Vagina (tissue), 2 donors: ENCODE measurements at regions not wholly inside any gene's neighbourhood (a gene's known extent, or its start where the extent isn't known, plus 50 kb on each side); places are given as distances from the start of the nearest gene placed in this dataset.

Source experiments
- DNase-seq, 2 donors: peaks; one replicate each; pipeline ENCODE4 v3.0.0-alpha.2; 2017; ENCODE audit errors: extremely low spot score in 2 of 2
- H3K27ac ChIP-seq: fragments of 200-600 bp; sonication (generic); one replicate; pipeline ENCODE4 v1.5.1; 2019
- H3K27me3 ChIP-seq: fragments of 200-600 bp; sonication (generic); one replicate; pipeline ENCODE4 v1.5.1; 2019
- H3K36me3 ChIP-seq, 2 donors: fragments of 200-600 bp; sonication (generic); one replicate each; pipeline ENCODE4 v1.5.1; 2017 to 2019
- H3K4me1 ChIP-seq: fragments of 200-600 bp; sonication (generic); one replicate; pipeline ENCODE4 v1.5.1; 2019
- H3K4me3 ChIP-seq, 2 donors: fragments of 200-600 bp; sonication (generic); 1 replicate in 1 of 2; 2 replicates in 1 of 2; pipeline ENCODE4 v1.5.1; 2016 to 2019
- H3K9me3 ChIP-seq: fragments of 200-600 bp; sonication (generic); one replicate; pipeline ENCODE4 v1.5.1; 2019
- POLR2A ChIP-seq, 2 donors: fragments of 450-650 bp; IDR thresholded peaks; one replicate each; pipeline ENCODE4 v1.6.1; 2017; ENCODE audit warnings: antibody characterized with exemption in 2 of 2, mild to moderate bottlenecking in 2 of 2, moderate library complexity in 2 of 2
- POLR2AphosphoS5 ChIP-seq, 2 donors: sonication (generic); formaldehyde crosslinking; IDR thresholded peaks; one replicate each; pipeline ENCODE4 v1.9.0; 2017; ENCODE audit warnings: antibody characterized with exemption in 2 of 2, mild to moderate bottlenecking in 2 of 2, low read depth in 1 of 2; ENCODE audit not compliant: insufficient read depth in 1 of 2
- intact Hi-C: fragments of 100-400 bp; cut with DNase I; formaldehyde crosslinking; loops from one replicate; pipeline ENCODE4 v1.15.1; 2023
- TF ChIP-seq, protein P1 (sequence below), 3 experiments: fragments of 450-650 bp in 2 of 3; fragments of 200-600 bp in 1 of 3; sonication (generic) in 1 of 3; IDR thresholded peaks; one replicate each; pipeline ENCODE4 v1.5.1; 2017 to 2019; ENCODE audit warnings: antibody characterized with exemption in 3 of 3, mild to moderate bottlenecking in 2 of 3, moderate library complexity in 2 of 3

DNA sequence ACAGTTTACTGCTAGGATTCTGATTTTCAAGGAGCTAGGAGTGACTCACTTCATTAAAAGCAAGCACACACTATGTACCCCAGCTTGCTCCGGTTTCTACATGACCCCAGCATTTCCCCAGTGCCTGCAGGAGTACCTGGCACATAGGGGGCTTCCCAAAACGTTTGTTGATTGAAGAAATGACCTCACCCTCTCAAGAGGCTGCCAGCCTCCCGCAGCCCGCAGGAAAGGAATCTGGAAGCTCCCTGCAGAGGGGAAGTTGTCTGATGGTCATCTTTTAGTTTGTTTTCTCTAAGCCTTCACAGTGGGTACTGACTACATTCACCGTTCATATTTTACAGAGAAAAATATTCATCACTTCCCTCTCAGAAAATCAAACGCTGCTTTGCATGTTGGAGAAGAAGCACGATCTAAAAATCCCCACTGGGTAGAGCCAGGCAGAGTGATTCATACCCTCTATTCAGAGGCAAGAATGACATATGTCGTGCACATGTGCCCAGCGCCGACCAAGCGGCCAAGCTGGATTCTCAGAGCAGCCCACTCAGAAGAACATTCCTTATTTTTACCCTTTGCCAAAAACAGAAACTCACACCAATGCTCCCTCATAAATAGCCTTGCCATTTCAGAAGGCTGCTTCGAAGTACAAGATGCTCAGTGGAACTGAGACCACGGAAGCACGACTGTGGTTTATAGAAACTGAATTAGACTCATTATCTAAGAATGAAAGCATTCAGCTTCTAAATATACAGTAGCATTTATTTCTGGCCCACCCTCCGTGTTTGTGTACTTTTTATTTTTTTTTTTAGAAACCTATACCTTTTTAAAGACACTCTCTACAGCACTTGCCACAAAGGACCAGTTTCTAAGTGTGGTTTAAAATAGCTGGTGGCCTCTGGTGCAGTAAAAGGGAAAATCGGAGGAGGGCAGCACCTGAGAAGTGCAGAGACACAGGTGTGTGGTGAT lies 143.2 kb downstream of the MIS18A start:
- H3K36me3 ChIP-seq, result no peaks in the 10 kb centered on the region
- intact Hi-C loops, result no loop called here
- H3K4me1 ChIP-seq, result peaks cover 17% of the 10 kb centered on the region
- TF ChIP-seq POLR2AphosphoS5 (IDR thresholded peaks at IDR 0.05; ENCODE audit: insufficient read depth in 1 of 2, low read depth in 1 of 2), result no peak
- TF ChIP-seq, protein P1, sequence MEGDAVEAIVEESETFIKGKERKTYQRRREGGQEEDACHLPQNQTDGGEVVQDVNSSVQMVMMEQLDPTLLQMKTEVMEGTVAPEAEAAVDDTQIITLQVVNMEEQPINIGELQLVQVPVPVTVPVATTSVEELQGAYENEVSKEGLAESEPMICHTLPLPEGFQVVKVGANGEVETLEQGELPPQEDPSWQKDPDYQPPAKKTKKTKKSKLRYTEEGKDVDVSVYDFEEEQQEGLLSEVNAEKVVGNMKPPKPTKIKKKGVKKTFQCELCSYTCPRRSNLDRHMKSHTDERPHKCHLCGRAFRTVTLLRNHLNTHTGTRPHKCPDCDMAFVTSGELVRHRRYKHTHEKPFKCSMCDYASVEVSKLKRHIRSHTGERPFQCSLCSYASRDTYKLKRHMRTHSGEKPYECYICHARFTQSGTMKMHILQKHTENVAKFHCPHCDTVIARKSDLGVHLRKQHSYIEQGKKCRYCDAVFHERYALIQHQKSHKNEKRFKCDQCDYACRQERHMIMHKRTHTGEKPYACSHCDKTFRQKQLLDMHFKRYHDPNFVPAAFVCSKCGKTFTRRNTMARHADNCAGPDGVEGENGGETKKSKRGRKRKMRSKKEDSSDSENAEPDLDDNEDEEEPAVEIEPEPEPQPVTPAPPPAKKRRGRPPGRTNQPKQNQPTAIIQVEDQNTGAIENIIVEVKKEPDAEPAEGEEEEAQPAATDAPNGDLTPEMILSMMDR (IDR thresholded peaks at IDR 0.05), result no peak
- no peak for TF ChIP-seq POLR2A (IDR thresholded peaks at IDR 0.05)
- H3K9me3 ChIP-seq, result no peaks in the 10 kb centered on the region
- H3K4me3 ChIP-seq, result no peak overlapping the region
- H3K27me3 ChIP-seq, result no peaks in the 10 kb centered on the region
- DNase-seq, result no peak
- H3K27ac ChIP-seq, result no peak overlapping the region

DNA sequence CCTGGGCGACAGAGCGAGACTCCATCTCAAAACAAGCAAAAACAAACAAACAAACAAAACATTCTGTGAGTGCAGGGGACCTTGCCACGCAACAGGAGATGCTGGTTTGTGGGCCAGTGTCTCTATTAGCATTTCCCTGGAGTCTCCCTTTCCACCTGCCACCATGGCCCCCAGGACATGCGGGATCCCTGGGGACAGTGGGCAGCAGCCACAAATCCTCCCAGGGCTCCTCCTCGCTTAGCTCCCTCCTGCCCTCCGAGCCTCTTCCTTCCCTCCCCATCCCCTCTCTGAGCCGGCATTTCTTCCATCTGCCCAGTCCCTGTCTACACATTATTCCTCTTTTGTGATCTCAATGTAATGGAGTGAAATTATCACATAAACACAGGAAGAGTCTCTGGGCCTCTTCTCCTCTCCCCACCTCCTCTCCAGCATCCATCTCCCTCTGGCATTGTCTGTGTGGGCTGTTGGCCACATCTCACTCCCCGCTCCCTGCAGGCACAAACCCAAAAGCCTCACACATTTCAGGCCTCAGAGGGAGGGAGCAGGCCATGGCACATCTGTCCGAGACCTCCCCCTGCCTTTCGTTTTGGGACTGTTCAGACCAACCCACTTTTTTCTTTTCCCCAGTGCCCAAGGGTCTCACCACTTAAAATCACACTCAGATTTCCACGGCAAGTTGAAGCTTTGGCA lies 144.3 kb downstream of the MIS18A start:
- no peak overlapping the region for H3K4me3 ChIP-seq
- H3K27ac ChIP-seq, result no peak overlapping the region
- no peaks in the 10 kb centered on the region for H3K9me3 ChIP-seq
- H3K4me1 ChIP-seq, result peaks cover 17% of the 10 kb centered on the region
- intact Hi-C loops, result no loop called here
- no peak for TF ChIP-seq POLR2A (IDR thresholded peaks at IDR 0.05)
- TF ChIP-seq, protein P1 (IDR thresholded peaks at IDR 0.05), result no peak
- TF ChIP-seq POLR2AphosphoS5 (IDR thresholded peaks at IDR 0.05; ENCODE audit: insufficient read depth in 1 of 2, low read depth in 1 of 2), result no peak
- H3K36me3 ChIP-seq, result no peaks in the 10 kb centered on the region
- no peak for DNase-seq
- no peaks in the 10 kb centered on the region for H3K27me3 ChIP-seq

DNA sequence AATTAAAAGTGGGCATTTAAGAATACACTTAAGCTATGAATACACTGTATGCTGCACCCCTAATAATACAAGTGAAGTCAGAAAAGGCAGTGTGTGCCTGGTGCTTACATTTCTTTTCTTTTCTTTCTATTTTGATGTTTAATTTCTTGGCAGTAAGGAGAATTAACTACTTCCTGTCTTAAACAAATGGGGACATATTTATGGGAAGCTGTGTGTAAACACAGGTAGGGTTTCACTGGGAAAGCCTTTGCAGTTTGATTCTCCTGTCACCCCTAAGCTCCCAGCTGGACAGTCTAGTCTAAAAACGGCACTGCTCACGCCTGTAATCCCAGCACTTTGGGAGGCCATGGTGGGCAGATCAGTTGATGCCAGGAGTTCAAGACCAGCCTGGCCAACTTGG lies 146.0 kb downstream of the MIS18A start:
- no peak overlapping the region for H3K27ac ChIP-seq
- intact Hi-C loops, result no loop called here
- H3K4me1 ChIP-seq, result peaks cover 17% of the 10 kb centered on the region
- H3K4me3 ChIP-seq, result no peak overlapping the region
- no peaks in the 10 kb centered on the region for H3K27me3 ChIP-seq
- DNase-seq, result no peak
- TF ChIP-seq, protein P1 (IDR thresholded peaks at IDR 0.05), result no peak
- no peak for TF ChIP-seq POLR2A (IDR thresholded peaks at IDR 0.05)
- TF ChIP-seq POLR2AphosphoS5 (IDR thresholded peaks at IDR 0.05; ENCODE audit: insufficient read depth in 1 of 2, low read depth in 1 of 2), result no peak
- no peaks in the 10 kb centered on the region for H3K9me3 ChIP-seq
- no peaks in the 10 kb centered on the region for H3K36me3 ChIP-seq

DNA sequence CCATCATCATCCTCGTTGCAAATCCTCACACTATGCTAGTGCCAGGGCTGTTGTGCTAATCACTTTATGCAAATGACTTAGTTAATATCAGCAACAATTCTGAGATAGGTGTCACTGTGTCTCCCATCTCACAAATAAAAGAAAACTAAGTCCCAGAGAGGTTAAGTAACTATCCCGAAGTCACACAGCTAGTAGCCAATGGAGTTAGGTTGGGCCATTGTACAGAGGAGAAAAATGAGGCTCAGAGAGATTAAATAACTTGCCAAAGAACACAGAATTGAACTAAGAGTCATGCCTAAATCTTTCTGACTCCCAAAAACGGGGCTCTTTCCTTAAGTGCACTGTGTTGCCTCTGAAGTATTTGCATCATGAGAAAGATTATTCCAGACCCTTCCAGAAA lies 146.4 kb downstream of the MIS18A start:
- intact Hi-C loops, result no loop called here
- no peak for DNase-seq
- Histone ChIP-seq H3K27me3 (no peaks in the 10 kb centered on the region), H3K4me3 (no peak overlapping the region), H3K4me1 (peaks cover 17% of the 10 kb centered on the region), H3K27ac (no peak overlapping the region), H3K36me3 (no peaks in the 10 kb centered on the region), H3K9me3 (no peaks in the 10 kb centered on the region)
- TF ChIP-seq POLR2A (IDR thresholded peaks at IDR 0.05) (no peak), POLR2AphosphoS5 (IDR thresholded peaks at IDR 0.05; ENCODE audit: insufficient read depth in 1 of 2, low read depth in 1 of 2) (no peak)
- TF ChIP-seq, protein P1 (IDR thresholded peaks at IDR 0.05), result no peak
